Activated T-helper 2 cell treated with anti-CD3 and anti-CD28 coated beads, Interferon-gamma antibody, Interleukin-2, Interleukin-4, amounts not matched to agents 10 μg/mL and 5 μg/mL and 100 μg/mL, durations not matched to agents 14 hours and 24 hours and 36 hours (primary cell): ENCODE measurements at regions not wholly inside any gene's neighbourhood (a gene's known extent, or its start where the extent isn't known, plus 50 kb on each side); places are given as distances from the start of the nearest gene placed in this dataset.

Experiments
- DNase-seq: peaks from one replicate; pipeline ENCODE4 v3.0.0; 2021; ENCODE audit warnings: low spot score
- H3K27ac Mint-ChIP-seq: one replicate; pipeline ENCODE4 v1.8.0; 2021; ENCODE audit warnings: mixed read lengths
- H3K27me3 Mint-ChIP-seq: one replicate; pipeline ENCODE4 v1.8.0; 2021; ENCODE audit warnings: low read depth, mixed read lengths
- H3K36me3 Mint-ChIP-seq: one replicate; pipeline ENCODE4 v1.8.0; 2021; ENCODE audit warnings: low read depth, mixed read lengths
- H3K4me1 Mint-ChIP-seq: one replicate; pipeline ENCODE4 v1.8.0; 2021; ENCODE audit warnings: low read depth, mixed read lengths
- H3K4me3 Mint-ChIP-seq: one replicate; pipeline ENCODE4 v1.8.0; 2021; ENCODE audit warnings: low read depth, mild to moderate bottlenecking, moderate library complexity, mixed read lengths
- H3K9me3 Mint-ChIP-seq: one replicate; pipeline ENCODE4 v1.8.0; 2021; ENCODE audit warnings: mixed read lengths
- intact Hi-C: fragments of 100-400 bp; cut with micrococcal nuclease; formaldehyde crosslinking; loops from one replicate; pipeline ENCODE4 v1.15.1; 2023

GRCh38 chr2:17311771-17312511 is 206.3 kb downstream of the RAD51AP2 start:
- H3K9me3 Mint-ChIP-seq: no peaks in the 10 kb centered on the region
- DNase-seq: no peak
- peaks cover 15% of the 10 kb centered on the region for H3K27me3 Mint-ChIP-seq
- H3K27ac Mint-ChIP-seq: no peak overlapping the region
- no peak overlapping the region for H3K4me3 Mint-ChIP-seq
- H3K36me3 Mint-ChIP-seq: no peaks in the 10 kb centered on the region
- intact Hi-C loops: no loop called here
- H3K4me1 Mint-ChIP-seq: peaks cover 14% of the 10 kb centered on the region

- Mint-ChIP-seq H3K4me1 (peaks cover 14% of the 10 kb centered on the region), H3K9me3 (no peaks in the 10 kb centered on the region), H3K36me3 (no peaks in the 10 kb centered on the region), H3K27ac (no peak overlapping the region), H3K27me3 (peaks cover 15% of the 10 kb centered on the region), H3K4me3 (no peak overlapping the region)
- DNase-seq: no peak
- intact Hi-C loops: no loop called here
These were observed 207.1 kb downstream of the RAD51AP2 start for GRCh38 chr2:17311106-17311619.

- Mint-ChIP-seq H3K27me3 (peaks cover 13% of the 10 kb centered on the region), H3K4me3 (no peak overlapping the region), H3K4me1 (peaks cover 14% of the 10 kb centered on the region), H3K27ac (no peak overlapping the region), H3K36me3 (no peaks in the 10 kb centered on the region), H3K9me3 (no peaks in the 10 kb centered on the region)
- DNase-seq: no peak
- intact Hi-C loops: no loop called here
These were observed 208.4 kb downstream of the RAD51AP2 start for GRCh38 chr2:17309741-17310339.

GRCh38 chr2:17309181-17309580 is 209.1 kb downstream of the RAD51AP2 start:
- no peak for DNase-seq
- Mint-ChIP-seq H3K36me3 (no peaks in the 10 kb centered on the region), H3K27ac (no peak overlapping the region), H3K9me3 (no peaks in the 10 kb centered on the region), H3K4me1 (peaks cover 14% of the 10 kb centered on the region), H3K27me3 (peaks cover 13% of the 10 kb centered on the region), H3K4me3 (no peak overlapping the region)
- intact Hi-C loops: no loop called here

GRCh38 chr2:17306706-17307105 is 211.5 kb downstream of the RAD51AP2 start:
- Mint-ChIP-seq H3K4me3 (no peak overlapping the region), H3K4me1 (peaks cover 4% of the 10 kb centered on the region), H3K9me3 (no peaks in the 10 kb centered on the region), H3K36me3 (no peaks in the 10 kb centered on the region), H3K27me3 (peaks cover 11% of the 10 kb centered on the region), H3K27ac (no peak overlapping the region)
- no peak for DNase-seq
- intact Hi-C loops: no loop called here

- H3K4me3 Mint-ChIP-seq: no peak overlapping the region
- H3K9me3 Mint-ChIP-seq: no peaks in the 10 kb centered on the region
- H3K4me1 Mint-ChIP-seq: peaks cover 2% of the 10 kb centered on the region
- no peaks in the 10 kb centered on the region for H3K36me3 Mint-ChIP-seq
- H3K27me3 Mint-ChIP-seq: peaks cover 11% of the 10 kb centered on the region
- intact Hi-C loops: no loop called here
- H3K27ac Mint-ChIP-seq: no peak overlapping the region
- no peak for DNase-seq
These were observed 212.0 kb downstream of the RAD51AP2 start for GRCh38 chr2:17306219-17306618.

GRCh38 chr2:17303521-17303920 is 214.7 kb downstream of the RAD51AP2 start:
- intact Hi-C loops: no loop called here
- DNase-seq: no peak
- peaks cover 5% of the 10 kb centered on the region for H3K27me3 Mint-ChIP-seq
- no peaks in the 10 kb centered on the region for H3K4me1 Mint-ChIP-seq
- H3K4me3 Mint-ChIP-seq: no peak overlapping the region
- H3K27ac Mint-ChIP-seq: no peak overlapping the region
- no peaks in the 10 kb centered on the region for H3K9me3 Mint-ChIP-seq
- no peaks in the 10 kb centered on the region for H3K36me3 Mint-ChIP-seq

GRCh38 chr2:17303054-17303453 is 215.2 kb downstream of the RAD51AP2 start:
- Mint-ChIP-seq H3K27me3 (peaks cover 5% of the 10 kb centered on the region), H3K4me3 (no peak overlapping the region), H3K9me3 (no peaks in the 10 kb centered on the region), H3K27ac (no peak overlapping the region), H3K4me1 (no peaks in the 10 kb centered on the region), H3K36me3 (no peaks in the 10 kb centered on the region)
- intact Hi-C loops: no loop called here
- DNase-seq: no peak

- DNase-seq: no peak
- H3K4me1 Mint-ChIP-seq: no peaks in the 10 kb centered on the region
- H3K36me3 Mint-ChIP-seq: no peaks in the 10 kb centered on the region
- H3K27me3 Mint-ChIP-seq: peaks cover 2% of the 10 kb centered on the region
- no peak overlapping the region for H3K4me3 Mint-ChIP-seq
- no peaks in the 10 kb centered on the region for H3K9me3 Mint-ChIP-seq
- no peak overlapping the region for H3K27ac Mint-ChIP-seq
- intact Hi-C loops: no loop called here
These were observed 216.0 kb downstream of the RAD51AP2 start for GRCh38 chr2:17302281-17302680.

GRCh38 chr2:17301437-17301836 is 216.8 kb downstream of the RAD51AP2 start:
- H3K27ac Mint-ChIP-seq: no peak overlapping the region
- H3K9me3 Mint-ChIP-seq: no peaks in the 10 kb centered on the region
- no peaks in the 10 kb centered on the region for H3K4me1 Mint-ChIP-seq
- no peaks in the 10 kb centered on the region for H3K27me3 Mint-ChIP-seq
- no peak overlapping the region for H3K4me3 Mint-ChIP-seq
- intact Hi-C loops: no loop called here
- H3K36me3 Mint-ChIP-seq: no peaks in the 10 kb centered on the region
- DNase-seq: no peak

GRCh38 chr2:17299891-17300540 is 218.2 kb downstream of the RAD51AP2 start:
- DNase-seq: no peak
- Mint-ChIP-seq H3K4me1 (no peaks in the 10 kb centered on the region), H3K27ac (no peak overlapping the region), H3K4me3 (no peak overlapping the region), H3K27me3 (no peaks in the 10 kb centered on the region), H3K36me3 (no peaks in the 10 kb centered on the region), H3K9me3 (no peaks in the 10 kb centered on the region)
- intact Hi-C loops: no loop called here

- Mint-ChIP-seq H3K9me3 (no peaks in the 10 kb centered on the region), H3K4me1 (no peaks in the 10 kb centered on the region), H3K27me3 (no peaks in the 10 kb centered on the region), H3K36me3 (no peaks in the 10 kb centered on the region), H3K4me3 (no peak overlapping the region), H3K27ac (no peak overlapping the region)
- no peak for DNase-seq
- intact Hi-C loops: no loop called here
These were observed 219.8 kb downstream of the RAD51AP2 start for GRCh38 chr2:17298453-17298852.

- no peak for DNase-seq
- intact Hi-C loops: no loop called here
- Mint-ChIP-seq H3K4me3 (no peak overlapping the region), H3K4me1 (no peaks in the 10 kb centered on the region), H3K9me3 (no peaks in the 10 kb centered on the region), H3K36me3 (no peaks in the 10 kb centered on the region), H3K27ac (no peak overlapping the region), H3K27me3 (no peaks in the 10 kb centered on the region)
These were observed 221.6 kb downstream of the RAD51AP2 start for GRCh38 chr2:17296686-17297085.
